Stimulated activated CD4-positive, alpha-beta T cell treated with anti-CD3 and anti-CD28 coated beads, Interleukin-2, amount 100 ng/mL, for 24 hours (primary cell): ENCODE measurements at regions not wholly inside any gene's neighbourhood (a gene's known extent, or its start where the extent isn't known, plus 50 kb on each side); places are given as distances from the start of the nearest gene placed in this dataset.
"Not testable (repeated sequence)": the region's sequence is repeated elsewhere in the genome, so short reads cannot be mapped to it uniquely, and the experiment has no call there.

Experiments
- DNase-seq, 2 donors: peaks; one replicate each; pipeline ENCODE4 v3.0.0-alpha.2; 2020

GRCh38 chr6:163893609-163894189, 479.2 kb downstream of the QKI start:
- DNase-seq, result no peak

DNA sequence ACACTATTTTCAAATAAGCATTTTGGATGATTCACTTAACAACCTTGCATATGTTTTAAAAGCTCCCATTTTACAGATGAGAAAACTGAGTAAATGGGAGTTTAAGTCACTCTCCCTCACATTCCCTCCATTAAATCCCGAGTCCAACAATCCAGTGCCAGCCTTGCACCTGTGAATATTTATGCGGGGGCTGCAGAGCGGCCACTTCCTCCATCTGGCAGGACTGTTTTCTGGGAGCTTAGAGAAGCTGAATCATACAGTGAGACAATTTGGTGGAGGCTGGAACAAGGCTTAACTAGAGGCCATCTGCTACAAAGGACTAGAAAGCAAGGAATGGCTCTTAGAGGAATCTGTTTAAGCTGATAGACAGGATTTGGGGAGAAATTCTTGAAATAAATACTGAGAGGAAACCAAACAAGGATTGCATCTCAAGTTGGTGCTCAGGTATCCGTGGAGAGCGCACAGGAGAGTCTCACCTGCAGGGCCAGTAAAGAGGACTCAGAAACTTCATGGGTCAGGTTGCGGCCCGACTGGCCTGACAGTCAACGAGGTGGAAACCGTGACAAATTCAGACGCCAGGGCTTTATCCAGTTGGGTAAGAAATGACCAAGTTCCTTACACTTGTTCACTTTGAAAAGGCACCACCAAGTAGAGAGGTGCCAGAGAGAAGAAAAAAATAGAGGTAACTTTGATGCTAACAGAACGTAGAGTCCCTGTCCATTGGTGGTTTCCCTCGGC, 478.5 kb downstream of the QKI start:
- no peak for DNase-seq

DNA sequence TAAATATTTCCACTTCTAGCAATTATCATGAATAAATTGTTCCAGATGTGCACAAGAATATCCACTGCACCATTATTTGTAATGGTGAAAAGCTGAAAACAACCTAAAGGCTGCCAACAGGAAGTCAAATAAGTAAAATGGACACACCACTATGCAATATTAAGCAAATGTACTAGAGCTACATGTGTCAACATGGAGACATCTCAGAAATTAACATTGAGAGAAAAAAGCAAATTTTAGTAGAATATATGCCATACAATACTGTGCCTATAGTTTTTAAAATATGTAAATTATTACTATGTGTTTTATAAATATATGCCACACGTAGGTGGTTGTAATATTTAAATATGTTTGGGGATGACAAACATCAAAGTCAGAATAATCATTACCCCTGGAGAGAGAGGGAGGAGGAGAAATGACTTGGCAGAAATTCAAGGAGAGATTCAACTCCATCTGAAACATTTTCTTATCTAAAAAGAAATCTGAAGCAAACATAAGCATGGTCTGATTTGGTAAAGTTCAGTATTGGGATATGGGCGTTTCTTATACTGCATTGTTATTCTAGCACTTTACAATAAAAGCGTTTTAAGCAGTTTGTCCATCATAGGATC, 475.5 kb downstream of the QKI start:
- DNase-seq, result no peak

DNA sequence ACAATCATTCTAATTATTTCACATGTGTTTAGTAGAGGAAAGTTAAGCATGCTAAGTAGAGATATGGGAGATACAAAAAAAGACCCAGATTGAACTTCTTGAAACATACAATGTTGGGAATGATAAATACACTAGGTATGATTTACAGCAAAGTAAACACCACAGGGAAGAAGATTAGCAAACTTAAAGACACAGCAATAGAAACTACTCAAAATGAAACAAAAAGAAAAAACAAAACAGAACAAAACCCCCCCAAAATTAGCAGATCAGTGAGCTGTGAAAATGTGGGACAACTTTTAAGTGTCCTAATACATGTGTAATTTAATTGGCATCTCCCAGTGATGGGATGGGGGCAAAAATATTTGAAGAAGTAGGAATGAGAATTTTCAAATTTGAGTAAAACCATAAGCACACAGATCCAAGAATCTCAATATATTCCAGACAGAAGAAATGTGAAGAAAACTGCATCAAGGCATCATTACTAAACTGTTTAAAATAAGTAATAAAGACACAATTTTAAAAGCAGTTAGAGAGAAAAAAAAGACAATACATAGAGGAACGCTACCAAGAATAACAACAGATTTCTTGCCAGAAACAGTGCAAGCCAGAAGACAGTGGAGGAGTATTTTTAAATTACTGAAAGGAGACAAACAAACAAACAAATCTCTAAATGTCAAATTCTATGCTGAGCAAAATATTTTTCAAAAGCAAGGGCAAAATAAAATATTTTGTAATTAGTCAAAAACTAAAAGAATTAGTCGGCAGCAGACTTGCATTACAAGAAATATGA, 473.7 kb downstream of the QKI start:
- DNase-seq, result no peak

GRCh38 chr6:163886428-163886827, 471.9 kb downstream of the QKI start:
- no peak for DNase-seq

- no peak for DNase-seq
Measured at GRCh38 chr6:163883984-163884383, 469.5 kb downstream of the QKI start.

DNA sequence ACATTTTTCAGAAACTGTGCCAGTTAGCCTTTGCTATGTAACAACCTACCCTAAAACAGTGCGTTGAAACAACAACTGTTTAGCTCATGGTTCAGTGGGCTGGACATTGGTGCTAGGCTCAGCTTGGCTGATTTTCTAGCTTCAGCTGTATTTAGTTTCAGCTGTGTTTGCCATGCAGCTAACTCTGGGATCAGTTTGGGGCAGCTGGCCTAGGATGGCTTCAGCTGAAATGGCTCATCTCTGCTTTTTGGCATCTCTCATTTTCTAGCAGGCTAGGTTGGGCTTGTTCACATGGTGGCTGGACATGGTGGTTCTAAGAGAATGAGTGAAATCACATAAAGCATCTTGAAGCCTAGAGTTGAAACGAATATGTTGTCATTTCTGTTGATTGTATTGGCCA, 464.2 kb downstream of the QKI start:
- no peak for DNase-seq

GRCh38 chr6:163877877-163878639, 463.5 kb downstream of the QKI start:
- no peak for DNase-seq

GRCh38 chr6:163876391-163876790, 461.9 kb downstream of the QKI start:
- DNase-seq, result no peak

DNA sequence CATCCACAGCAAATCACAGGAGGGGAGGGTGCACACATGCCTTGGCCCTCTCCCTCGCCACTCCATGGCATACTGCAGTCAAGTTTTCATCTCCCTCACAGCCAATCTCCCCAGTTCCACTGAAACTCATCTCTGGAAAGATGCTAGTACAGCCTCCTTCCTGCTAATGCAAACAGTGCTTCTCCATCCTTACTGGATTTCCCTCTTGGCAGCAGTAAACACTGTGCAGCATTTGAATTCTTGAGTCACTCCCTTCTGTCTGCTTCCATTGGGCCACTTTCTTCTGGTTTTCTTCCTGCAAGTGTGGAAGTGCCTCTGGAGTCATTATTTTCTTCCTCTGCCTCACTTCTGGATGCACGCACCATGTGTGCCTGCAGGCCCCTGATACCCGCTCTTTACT, 460.3 kb downstream of the QKI start:
- no peak for DNase-seq

GRCh38 chr6:163872335-163872734, 457.8 kb downstream of the QKI start:
- DNase-seq, result no peak

- no peak for DNase-seq
Measured at GRCh38 chr6:163871616-163872015, 457.1 kb downstream of the QKI start.

- no peak for DNase-seq
Measured at GRCh38 chr6:163867518-163868292, 453.2 kb downstream of the QKI start.

DNA sequence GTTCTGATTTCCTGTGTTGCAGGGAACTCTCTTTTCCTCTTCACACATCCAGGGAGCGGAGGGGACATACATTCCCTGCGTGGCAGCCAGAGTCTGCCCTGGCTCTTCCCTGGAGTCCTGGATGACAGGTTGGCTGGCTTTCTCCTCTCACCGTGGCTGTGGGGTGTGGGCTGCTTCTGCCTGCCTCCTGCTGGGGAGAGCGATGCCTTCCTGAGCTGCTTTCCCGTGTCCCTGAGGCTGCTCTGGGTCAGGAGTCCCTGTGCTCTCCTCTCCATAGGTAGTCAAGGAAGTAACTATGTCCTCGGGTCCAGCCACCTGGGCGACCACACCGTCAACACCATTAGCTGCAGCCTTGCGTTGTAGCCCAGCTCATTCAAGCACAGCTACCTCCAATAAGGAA, 451.7 kb downstream of the QKI start:
- no peak for DNase-seq

- no peak for DNase-seq
Measured at GRCh38 chr6:163863565-163863964, 449.0 kb downstream of the QKI start.

- no peak for DNase-seq
Measured at GRCh38 chr6:163862701-163863100, 448.2 kb downstream of the QKI start.

DNA sequence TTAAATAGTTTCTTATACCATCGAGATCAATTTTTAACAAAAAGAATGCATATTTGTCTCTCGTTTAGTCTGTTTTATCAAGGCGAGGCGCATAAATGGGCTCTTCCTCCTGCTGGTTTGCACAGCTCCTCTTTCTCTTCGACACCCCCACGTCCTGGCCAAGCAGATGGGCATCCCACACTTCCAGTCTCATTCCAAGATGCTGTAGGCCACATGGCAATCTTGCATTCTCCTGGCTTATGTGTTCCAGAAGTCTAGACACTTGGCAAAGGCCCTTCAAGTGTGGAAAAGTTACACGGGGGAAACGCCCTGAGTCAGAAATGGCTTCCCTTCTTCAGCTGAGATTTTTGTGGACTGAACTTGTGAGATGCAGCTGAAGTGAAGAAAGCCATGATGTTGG, 447.1 kb downstream of the QKI start:
- no peak for DNase-seq

DNA sequence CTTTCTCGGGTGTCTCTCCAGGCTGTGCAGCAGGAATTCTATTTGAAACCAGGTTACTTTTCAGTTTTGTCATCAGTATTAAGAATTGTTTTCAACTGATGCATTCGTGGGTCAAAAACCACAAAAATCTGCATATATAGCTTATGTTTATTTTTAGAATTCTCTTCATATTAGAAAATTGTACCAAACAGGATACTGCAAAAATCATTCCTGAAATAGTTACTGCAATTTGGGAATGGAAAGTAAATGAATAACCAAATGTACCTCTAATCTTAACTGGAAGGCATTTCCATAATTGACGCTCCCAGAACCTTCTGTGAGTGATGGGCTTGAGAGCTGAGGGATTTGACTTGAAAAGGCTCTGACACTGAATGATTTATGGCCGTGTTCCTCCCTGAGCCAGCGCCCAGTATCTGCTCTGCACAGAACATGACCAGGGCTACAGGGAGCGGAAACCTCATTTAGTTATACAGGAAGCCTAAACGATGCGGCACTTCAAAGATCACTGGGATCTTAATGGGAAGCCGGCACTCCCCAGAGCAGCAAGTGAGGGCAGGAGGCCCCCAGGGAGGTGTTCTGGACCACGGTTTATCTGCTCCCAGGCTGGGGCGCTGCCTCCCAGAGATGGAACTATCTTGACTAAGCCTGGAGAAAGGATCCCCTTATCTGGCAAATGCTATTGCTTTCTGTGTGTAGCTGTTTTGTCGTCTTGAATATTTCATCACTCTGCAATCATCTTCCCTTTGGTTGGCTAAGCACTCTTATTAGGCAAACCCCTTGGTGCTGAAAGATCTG, 446.0 kb downstream of the QKI start:
- no peak for DNase-seq

DNA sequence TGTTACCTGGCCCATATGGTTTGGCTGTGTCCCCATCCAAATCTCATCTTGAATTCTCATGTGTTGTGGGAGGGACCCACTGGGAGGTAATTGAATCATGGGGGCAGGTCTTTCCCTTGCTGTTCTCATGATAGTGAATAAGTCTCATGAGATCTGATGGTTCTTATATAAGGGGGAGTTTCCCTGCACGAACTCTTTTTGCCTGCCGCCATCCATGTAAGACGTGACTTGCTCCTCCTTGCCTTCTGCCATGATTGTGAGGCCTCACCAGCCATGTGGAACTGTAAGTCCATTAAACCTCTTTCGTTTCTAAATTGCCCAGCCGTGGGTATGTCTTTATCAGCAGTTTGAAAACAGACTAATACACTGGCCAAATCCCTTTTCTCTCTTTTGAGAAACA, 444.4 kb downstream of the QKI start:
- not testable (repeated sequence) for DNase-seq

DNA sequence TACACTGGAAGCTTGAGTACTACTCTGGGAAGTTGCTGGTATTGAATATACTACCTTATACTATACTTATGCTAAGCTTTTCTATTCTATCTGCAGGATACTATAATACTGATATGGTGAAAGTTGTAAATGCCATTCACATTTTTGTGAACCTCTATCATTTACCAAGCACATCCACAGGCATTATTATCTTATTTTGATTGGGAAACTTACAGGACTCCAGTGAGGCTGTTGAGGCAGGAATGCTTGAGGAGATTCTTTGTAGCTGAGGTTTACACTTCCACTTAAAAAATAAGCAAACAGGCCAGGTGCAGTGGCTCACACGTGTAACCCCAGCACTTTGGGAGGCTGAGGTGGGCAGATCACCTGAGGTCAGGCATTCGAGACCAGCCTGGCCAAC, 442.9 kb downstream of the QKI start:
- DNase-seq, result no peak

DNA sequence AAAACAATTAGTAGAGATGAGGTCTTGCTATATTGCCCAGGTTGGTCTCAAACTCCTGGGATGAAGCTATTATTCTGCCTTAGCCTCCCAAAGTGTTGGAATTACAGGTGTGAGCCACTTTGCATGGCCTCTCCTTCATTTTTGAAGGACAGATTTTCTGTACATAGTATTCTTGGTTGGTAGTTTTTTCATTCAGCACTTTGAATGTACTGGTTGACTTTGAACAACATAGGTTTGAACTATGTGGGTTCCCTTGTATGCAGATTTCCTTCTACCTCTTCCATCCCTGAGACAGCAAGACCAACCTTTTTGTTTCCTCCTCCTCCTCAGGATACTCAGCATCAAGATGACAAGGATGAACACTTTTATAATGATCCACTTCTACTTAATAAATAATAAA, 436.4 kb downstream of the QKI start:
- DNase-seq, result no peak
